GM21528 (cell line): ENCODE measurements at regions not wholly inside any gene's neighbourhood (a gene's known extent, or its start where the extent isn't known, plus 50 kb on each side); places are given as distances from the start of the nearest gene placed in this dataset.
"Not testable (repeated sequence)": the region's sequence is repeated elsewhere in the genome, so short reads cannot be mapped to it uniquely, and the experiment has no call there.

ENCODE experiments used
- ATAC-seq: cut with Tn5 transposase; IDR thresholded peaks from one replicate; pipeline ENCODE4 v1.9.1; 2021; ENCODE audit warnings: mild to moderate bottlenecking, moderate library complexity; ENCODE audit not compliant: unreplicated experiment, low FRiP score

- no peak for ATAC-seq
Measured at GRCh38 chr3:178967177-178967532, 104.5 kb downstream of the ZMAT3 start.

GRCh38 chr3:178966299-178967176 lies 105.1 kb downstream of the ZMAT3 start:
- ATAC-seq = peak; percentile 42

- no peak for ATAC-seq
Measured at GRCh38 chr3:178964551-178964950, 107.1 kb downstream of the ZMAT3 start.

- ATAC-seq = no peak
Measured at GRCh38 chr3:178960918-178961317, 110.7 kb downstream of the ZMAT3 start.

GRCh38 chr3:178960181-178960580 lies 111.4 kb downstream of the ZMAT3 start:
- no peak for ATAC-seq

GRCh38 chr3:178950676-178951075 lies 120.9 kb downstream of the ZMAT3 start:
- no peak for ATAC-seq

- no peak for ATAC-seq
Measured at GRCh38 chr3:178949896-178950295, 121.7 kb downstream of the ZMAT3 start.

GRCh38 chr3:178948546-178948945 lies 123.1 kb downstream of the ZMAT3 start:
- no peak for ATAC-seq

- no peak for ATAC-seq
Measured at GRCh38 chr3:178947738-178948137, 123.9 kb downstream of the ZMAT3 start.

- ATAC-seq = not testable (repeated sequence)
Measured at GRCh38 chr3:178942261-178942660, 129.3 kb downstream of the ZMAT3 start.

- ATAC-seq = no peak
Measured at GRCh38 chr3:178930116-178930515, 141.5 kb downstream of the ZMAT3 start.

- ATAC-seq = no peak
Measured at GRCh38 chr3:178916223-178916622, 155.4 kb downstream of the ZMAT3 start.

GRCh38 chr3:178915365-178915764 lies 156.2 kb downstream of the ZMAT3 start:
- no peak for ATAC-seq

GRCh38 chr3:178907081-178907480 lies 164.5 kb downstream of the ZMAT3 start:
- ATAC-seq = no peak

GRCh38 chr3:178901204-178901603 lies 170.4 kb downstream of the ZMAT3 start:
- ATAC-seq = no peak

GRCh38 chr3:178900029-178900646 lies 171.5 kb downstream of the ZMAT3 start:
- ATAC-seq = no peak

- ATAC-seq = no peak
Measured at GRCh38 chr3:178895178-178895789, 176.3 kb downstream of the ZMAT3 start.
